Stimulated activated CD8-positive, alpha-beta memory T cell treated with anti-CD3 and anti-CD28 coated beads, Interleukin-7, amount 100 ng/mL, for 4 hours (primary cell): ENCODE measurements at regions not wholly inside any gene's neighbourhood (a gene's known extent, or its start where the extent isn't known, plus 50 kb on each side); places are given as distances from the start of the nearest gene placed in this dataset.
"Not testable (repeated sequence)": the region's sequence is repeated elsewhere in the genome, so short reads cannot be mapped to it uniquely, and the experiment has no call there.

ENCODE experiments used
- DNase-seq, 2 donors: peaks; one replicate each; pipeline ENCODE4 v3.0.0-alpha.2; 2020; ENCODE audit warnings: low read depth in 2 of 2

DNA sequence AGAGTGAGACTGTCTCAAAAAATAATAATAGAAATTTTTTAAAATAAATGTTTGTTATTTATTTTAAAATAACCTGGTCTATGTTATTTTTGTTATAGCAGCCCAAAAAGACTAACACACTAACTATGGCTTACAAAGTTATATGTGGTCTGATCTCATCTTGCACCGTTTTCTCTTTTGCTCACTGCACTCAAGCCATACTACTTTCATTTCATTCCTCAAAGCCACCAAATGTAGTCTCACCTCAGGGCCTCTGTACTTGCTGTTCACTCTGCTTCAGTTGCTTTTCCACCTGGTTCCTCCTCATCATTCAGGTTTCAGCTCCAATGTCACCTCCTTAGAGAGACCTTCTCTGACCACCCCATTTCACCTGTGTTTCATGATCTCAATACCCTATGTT lies 55.2 kb upstream of the MDM1 start:
- DNase-seq: no peak

GRCh38 chr12:68389305-68389704 lies 57.1 kb upstream of the MDM1 start:
- no peak for DNase-seq

GRCh38 chr12:68391937-68392336 lies 59.8 kb upstream of the MDM1 start:
- DNase-seq: no peak

- DNase-seq: no peak
Observed at GRCh38 chr12:68392376-68392775, 60.2 kb upstream of the MDM1 start.

- no peak for DNase-seq
Observed at GRCh38 chr12:68393417-68393816, 61.3 kb upstream of the MDM1 start.

GRCh38 chr12:68397566-68398158 lies 65.5 kb upstream of the MDM1 start:
- DNase-seq: no peak

DNA sequence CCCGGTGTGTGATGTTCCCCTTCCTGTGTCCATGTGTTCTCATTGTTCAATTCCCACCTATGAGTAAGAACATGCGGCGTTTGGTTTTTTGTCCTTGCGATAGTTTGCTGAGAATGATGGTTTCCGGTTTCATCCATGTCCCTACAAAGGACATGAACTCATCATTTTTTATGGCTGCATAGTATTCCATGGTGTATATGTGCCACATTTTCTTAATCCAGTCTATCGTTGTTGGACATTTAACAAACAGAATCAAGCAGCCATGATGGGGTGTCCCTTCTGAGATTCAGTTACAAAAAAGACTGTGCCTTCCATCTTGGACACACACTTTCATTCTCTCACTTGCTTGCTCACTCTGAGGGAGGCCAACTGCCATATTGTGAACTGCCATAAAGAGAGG lies 66.5 kb upstream of the MDM1 start:
- not testable (repeated sequence) for DNase-seq

GRCh38 chr12:68400226-68400829 lies 68.2 kb upstream of the MDM1 start:
- no peak for DNase-seq

DNA sequence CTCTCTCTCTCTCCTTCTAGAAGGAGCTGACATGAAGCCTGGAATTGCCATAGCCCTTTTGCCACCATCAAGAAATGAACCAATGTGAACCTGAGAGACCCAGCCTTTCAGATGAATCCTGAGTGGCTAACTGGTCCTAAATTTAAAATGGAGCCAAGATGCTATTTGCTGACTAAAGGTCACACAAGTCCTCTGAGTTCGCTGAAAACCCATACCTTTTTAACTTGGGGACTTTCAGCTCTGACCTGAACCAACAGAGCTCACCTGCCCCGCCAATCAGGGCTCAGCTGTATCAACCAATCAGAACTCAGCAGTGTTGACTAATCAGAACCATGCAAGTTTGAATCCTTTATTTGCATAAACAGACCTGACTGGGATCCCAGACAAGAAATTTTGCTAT lies 70.3 kb upstream of the MDM1 start:
- DNase-seq: no peak

GRCh38 chr12:68403296-68403695 lies 71.1 kb upstream of the MDM1 start:
- DNase-seq: no peak

DNA sequence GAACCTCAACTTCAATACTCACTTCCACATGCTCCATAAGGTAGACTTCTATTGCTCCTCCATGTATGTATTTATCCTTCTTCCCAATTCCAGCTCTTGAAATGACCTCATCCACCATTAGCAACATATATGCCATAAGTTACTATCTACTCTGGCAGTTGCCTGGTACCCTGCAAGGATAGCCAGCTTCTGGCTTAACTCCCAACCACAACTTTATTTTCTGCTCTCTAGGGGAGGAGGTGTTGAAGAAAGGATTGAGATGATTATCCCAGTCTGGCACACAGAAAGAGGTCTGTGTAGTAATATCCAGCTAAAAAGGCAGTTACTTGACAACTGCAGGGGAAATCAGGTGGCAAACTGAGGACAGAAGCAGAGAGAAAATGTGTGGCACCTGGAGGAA lies 71.5 kb upstream of the MDM1 start:
- no peak for DNase-seq

DNA sequence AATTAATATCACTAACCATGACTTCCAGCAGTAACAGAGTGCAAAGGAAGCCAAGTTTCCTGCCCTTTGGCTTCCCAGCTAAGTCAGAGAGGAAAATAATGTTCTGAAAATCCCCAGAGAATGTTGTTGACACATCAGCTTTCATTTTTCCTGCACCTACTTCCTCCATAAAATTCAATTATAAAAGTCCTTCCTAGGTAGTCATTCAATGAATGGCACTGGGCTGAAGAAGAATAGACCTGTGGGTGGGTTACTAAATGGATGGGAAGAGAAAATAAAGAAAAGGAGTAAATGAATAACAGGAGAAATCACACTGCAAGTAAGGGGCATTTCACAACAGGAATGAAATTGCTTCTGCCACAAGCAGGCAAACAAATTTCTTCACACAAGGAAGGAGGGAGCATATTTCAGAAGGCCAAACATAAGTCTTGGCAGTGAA lies 73.2 kb upstream of the MDM1 start:
- DNase-seq: no peak

DNA sequence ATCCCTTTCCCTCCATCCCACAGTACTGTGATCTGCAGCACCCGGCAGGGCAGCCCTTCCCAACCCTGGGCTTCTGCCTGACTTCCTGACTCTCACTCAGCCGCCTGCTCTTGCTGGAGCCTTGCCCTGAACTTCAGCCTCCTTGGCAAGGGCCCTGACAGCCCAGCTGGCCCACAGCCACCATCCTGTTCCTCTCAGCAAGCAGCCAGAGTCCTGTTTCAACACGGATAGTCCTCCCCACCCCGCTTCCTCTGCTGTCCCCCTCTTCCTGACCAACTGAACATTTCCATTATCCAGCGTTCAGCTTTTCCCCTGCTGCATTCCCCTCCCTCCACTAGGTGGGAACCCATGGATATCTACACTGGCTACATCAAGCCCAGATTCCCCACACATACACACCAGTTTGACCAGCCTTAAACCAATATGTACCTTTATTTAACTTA lies 74.0 kb upstream of the MDM1 start:
- no peak for DNase-seq

DNA sequence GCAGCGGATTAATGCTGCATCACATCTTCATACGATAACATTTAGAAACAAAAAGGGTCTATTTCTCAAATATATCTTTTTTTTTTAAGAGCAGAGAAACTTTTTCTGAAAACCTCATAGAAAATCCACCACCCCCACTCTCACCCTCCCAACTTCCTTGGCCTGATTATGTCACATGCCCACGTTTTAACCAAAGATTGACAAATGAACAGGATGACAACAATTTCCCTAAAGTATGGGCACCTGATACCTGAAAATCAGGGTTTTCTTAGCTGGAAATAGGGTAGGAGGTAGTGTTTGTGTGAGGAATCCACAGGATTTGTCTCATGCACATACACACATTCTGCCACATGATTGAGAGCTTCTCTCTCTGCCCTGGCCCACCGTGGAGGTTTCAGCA lies 74.7 kb upstream of the MDM1 start:
- DNase-seq: no peak

DNA sequence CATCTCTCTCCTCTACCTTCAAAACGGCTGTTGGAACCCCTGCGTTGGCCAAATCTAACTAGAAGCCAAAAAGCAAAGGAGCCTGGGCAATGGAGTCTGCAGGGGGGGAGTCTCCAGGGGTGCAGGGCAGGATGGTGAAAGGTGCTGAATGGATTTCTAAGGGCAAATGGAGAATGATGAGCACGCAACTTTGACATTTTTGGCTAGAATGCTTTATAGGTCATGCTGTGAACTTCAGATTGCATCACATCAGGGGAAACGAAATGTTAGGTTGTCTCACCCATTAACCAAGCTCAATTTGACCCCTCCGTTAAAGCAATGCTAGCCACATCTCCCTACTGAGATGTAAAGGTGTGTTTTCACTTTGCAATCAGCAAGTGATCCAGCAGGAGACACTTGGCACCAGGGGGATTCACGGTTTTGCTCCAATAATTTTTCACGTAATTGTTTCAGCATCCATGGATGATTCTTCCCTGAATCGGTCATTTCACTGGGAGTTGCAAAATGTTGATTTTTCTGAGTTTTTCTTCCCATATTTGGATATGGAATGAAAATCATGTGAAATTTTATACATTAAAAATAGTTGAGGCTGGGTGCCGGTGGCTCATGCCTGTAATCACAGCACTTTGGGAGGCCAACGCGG lies 78.0 kb upstream of the MDM1 start:
- DNase-seq: no peak

DNA sequence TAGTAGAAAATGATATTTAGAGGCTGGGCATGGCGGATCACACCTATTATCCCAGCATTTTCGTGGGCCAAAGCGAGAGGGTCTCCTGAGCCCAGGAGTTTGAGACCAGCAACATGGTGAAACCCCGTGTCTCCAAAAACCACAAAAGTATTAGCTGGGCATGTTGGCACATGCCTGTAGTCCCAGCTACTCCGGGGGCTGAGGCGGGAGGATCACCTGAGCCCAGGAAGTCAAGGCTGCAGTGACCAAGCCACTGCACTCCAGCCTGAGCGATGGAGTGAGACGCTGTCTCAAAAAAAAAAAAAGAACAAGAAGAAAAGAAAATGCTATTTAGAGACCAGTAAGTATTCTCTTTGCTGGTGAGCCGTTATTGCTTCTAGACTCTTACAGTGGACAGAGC lies 79.2 kb upstream of the MDM1 start:
- DNase-seq: no peak

DNA sequence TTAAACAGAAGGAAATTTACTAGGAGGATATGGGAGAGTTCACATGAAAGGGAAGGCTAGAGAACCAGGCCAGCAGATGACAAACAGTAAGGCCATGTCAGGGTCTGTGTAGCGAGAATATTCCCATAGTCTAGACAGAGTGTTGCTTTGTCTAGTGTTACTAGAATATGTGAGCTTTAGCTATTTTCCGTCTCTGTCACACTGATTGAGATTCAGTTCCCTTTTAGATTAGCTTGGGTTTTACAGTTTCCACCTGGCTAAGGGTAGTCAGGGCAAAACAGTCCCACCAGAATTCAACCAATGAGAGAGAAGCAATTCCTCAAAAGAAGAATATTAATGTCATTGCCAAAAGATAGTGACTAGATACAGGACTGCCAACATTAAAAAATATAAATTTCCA lies 82.8 kb upstream of the MDM1 start:
- DNase-seq: no peak

- DNase-seq: no peak
Observed at GRCh38 chr12:68416350-68416749, 84.2 kb upstream of the MDM1 start.

DNA sequence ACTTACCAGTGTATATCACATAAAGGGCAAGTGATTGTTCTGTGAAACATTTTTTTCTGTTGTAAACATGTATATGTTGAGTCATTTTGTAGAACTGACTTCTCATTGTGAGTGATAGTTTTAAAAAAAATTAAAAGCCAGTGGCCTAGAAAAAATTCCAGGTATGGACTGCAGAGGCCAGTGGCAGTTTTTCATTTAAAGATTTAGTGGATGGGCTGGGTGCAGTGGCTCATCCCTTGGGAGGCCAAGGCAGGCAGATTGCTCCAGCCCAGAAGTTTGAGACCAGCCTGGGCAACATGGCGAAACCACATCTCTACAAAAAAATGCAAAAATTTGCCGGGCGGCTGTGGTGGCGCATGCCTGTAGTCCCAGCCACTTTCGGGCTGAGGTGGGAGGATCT lies 84.7 kb upstream of the MDM1 start:
- DNase-seq: no peak

DNA sequence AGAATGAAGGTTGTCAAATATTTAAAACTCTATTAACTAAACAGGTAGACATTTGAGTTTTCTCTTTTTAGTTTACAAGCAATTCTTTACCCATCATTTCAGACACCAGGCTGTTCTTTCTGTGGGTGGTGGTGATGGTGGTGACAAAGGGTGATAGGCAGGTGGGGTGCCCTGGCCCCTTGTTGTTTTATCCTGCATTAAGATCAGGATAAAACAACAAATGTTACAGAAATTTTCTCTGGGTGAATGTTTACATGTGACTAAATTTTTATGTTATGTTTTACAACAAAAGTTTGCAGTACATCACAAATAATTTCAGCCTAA lies 85.9 kb upstream of the MDM1 start:
- DNase-seq: no peak

DNA sequence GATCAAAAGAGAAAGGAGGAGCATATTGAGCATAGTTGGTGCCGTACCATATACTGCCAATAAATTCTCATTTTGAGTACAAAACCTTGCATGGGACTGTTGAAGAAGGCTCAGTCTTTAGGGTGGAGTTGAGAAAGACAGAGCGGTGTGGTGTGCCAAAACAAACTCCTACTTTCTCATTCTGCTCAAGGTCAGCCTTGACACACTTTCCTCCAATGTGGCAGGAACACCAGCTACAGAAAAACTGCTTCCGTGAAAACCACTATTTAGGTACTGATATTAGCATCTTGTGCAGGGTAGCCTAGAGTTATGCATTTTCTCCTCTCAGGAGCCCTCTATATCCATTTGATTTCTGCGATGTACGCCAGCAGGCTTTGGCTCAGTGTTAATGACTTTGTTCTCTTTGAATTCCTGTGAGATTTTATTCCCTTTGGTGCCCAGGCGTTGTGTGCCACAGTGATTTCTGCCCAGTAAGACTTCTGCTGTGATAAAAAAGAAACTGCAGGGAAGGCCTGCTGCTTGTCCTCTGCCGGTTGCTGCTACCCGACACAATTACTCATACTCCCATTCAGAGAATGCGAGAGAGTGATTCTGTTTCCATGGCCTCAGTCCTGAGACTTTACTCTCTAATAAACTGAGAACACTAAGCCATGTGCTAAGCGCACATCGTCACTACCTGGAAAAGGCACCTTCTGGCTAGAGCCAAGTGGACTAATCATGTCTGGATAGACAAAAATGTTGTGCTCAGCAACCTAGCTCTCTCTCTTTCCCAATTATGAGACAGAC lies 88.3 kb upstream of the MDM1 start:
- DNase-seq: no peak

DNA sequence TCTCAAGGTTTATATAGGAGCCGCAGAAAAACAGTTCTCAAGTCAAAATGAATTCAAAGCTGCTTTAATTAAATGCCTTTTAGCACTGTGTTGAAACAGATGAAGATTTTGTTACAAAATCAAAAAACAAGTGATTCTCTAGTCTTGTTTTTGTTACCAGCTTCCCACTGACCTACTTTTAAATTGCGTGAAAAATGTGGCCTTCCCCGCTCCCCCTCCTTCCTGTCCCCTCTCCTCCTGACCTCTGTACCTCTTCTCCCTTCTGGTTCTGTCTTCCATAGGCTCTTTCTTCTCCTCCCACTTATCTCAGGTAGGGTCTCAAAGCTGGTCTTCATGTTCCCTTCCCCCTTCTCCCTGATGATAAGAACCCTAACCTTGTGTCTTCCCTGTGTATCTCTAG lies 90.0 kb upstream of the MDM1 start:
- no peak for DNase-seq
